DND-41 (cell line): ENCODE measurements at regions not wholly inside any gene's neighbourhood (a gene's known extent, or its start where the extent isn't known, plus 50 kb on each side); places are given as distances from the start of the nearest gene placed in this dataset.

Experiments used
- CTCF ChIP-seq: IDR thresholded peaks from 2 replicates; pipeline ENCODE4 v1.5.1; 2012; ENCODE audit warnings: borderline replicate concordance, low read length, moderate library complexity, mild to moderate bottlenecking; ENCODE audit not compliant: poor library complexity, severe bottlenecking; ENCODE audit errors: extremely low read depth
- EZH2 ChIP-seq: IDR thresholded peaks from 3 replicates; pipeline ENCODE4 v1.6.1; 2012; ENCODE audit warnings: borderline replicate concordance, low read depth, mild to moderate bottlenecking, moderate library complexity, low read length, inconsistent platforms; ENCODE audit not compliant: severe bottlenecking

DNA sequence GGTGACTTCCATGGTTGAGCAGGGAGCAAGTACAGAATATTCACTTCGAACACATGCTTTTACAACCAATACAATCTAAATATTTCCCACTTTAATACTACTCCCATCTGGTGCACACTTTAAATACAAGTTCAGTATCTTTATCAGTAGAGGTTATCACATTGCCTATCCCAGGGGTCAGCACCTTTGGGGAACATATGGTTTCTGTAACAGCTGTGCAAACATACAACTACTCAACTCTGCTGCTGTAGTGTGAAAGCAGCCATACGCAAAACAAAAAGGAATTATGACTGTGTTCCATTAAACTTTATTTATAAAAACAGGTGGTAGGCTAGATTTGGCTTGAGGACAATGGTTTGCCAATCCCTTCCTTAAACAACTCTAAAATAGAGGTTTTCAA is 157.5 kb downstream of the XPNPEP1 start:
- TF ChIP-seq CTCF, result no peak
- TF ChIP-seq EZH2, result no peak
